GM19463 (cell line): ENCODE measurements at regions not wholly inside any gene's neighbourhood (a gene's known extent, or its start where the extent isn't known, plus 50 kb on each side); places are given as distances from the start of the nearest gene placed in this dataset.
"Not testable (repeated sequence)": the region's sequence is repeated elsewhere in the genome, so short reads cannot be mapped to it uniquely, and the experiment has no call there.

ENCODE experiments used
- ATAC-seq: cut with Tn5 transposase; IDR thresholded peaks from one replicate; pipeline ENCODE4 v1.9.1; 2021; ENCODE audit warnings: mild to moderate bottlenecking, moderate library complexity; ENCODE audit not compliant: unreplicated experiment

GRCh38 chr7:13737563-13737962 lies 251.9 kb downstream of the ETV1 start:
- ATAC-seq: no peak

- no peak for ATAC-seq
Measured at GRCh38 chr7:13742126-13742525, 247.3 kb downstream of the ETV1 start.

GRCh38 chr7:13742811-13743210 lies 246.7 kb downstream of the ETV1 start:
- ATAC-seq: no peak

- no peak for ATAC-seq
Measured at GRCh38 chr7:13743226-13743625, 246.2 kb downstream of the ETV1 start.

GRCh38 chr7:13745530-13745929 lies 243.9 kb downstream of the ETV1 start:
- ATAC-seq: no peak

GRCh38 chr7:13748998-13749397 lies 240.5 kb downstream of the ETV1 start:
- ATAC-seq: no peak

- ATAC-seq: no peak
Measured at GRCh38 chr7:13749636-13750035, 239.8 kb downstream of the ETV1 start.

GRCh38 chr7:13751766-13752165 lies 237.7 kb downstream of the ETV1 start:
- ATAC-seq: no peak

- ATAC-seq: no peak
Measured at GRCh38 chr7:13757841-13758240, 231.6 kb downstream of the ETV1 start.

- ATAC-seq: not testable (repeated sequence)
Measured at GRCh38 chr7:13765853-13766252, 223.6 kb downstream of the ETV1 start.

- ATAC-seq: no peak
Measured at GRCh38 chr7:13770305-13770704, 219.2 kb downstream of the ETV1 start.

GRCh38 chr7:13774976-13775375 lies 214.5 kb downstream of the ETV1 start:
- ATAC-seq: no peak

GRCh38 chr7:13777242-13777641 lies 212.2 kb downstream of the ETV1 start:
- no peak for ATAC-seq

- ATAC-seq: no peak
Measured at GRCh38 chr7:13778967-13779366, 210.5 kb downstream of the ETV1 start.

GRCh38 chr7:13790611-13791010 lies 198.9 kb downstream of the ETV1 start:
- ATAC-seq: no peak

GRCh38 chr7:13792208-13792607 lies 197.3 kb downstream of the ETV1 start:
- no peak for ATAC-seq

- ATAC-seq: no peak
Measured at GRCh38 chr7:13793926-13794325, 195.5 kb downstream of the ETV1 start.

GRCh38 chr7:13794581-13794980 lies 194.9 kb downstream of the ETV1 start:
- no peak for ATAC-seq

GRCh38 chr7:13797545-13797944 lies 191.9 kb downstream of the ETV1 start:
- no peak for ATAC-seq

GRCh38 chr7:13800694-13801448 lies 188.6 kb downstream of the ETV1 start:
- no peak for ATAC-seq

- ATAC-seq: no peak
Measured at GRCh38 chr7:13801669-13802068, 187.8 kb downstream of the ETV1 start.

- ATAC-seq: no peak
Measured at GRCh38 chr7:13802651-13803050, 186.8 kb downstream of the ETV1 start.

- ATAC-seq: no peak
Measured at GRCh38 chr7:13803134-13803533, 186.3 kb downstream of the ETV1 start.
